Neural cell (in vitro differentiated cells): ENCODE measurements at regions not wholly inside any gene's neighbourhood (a gene's known extent, or its start where the extent isn't known, plus 50 kb on each side); places are given as distances from the start of the nearest gene placed in this dataset.

Experiments
- H2AFZ ChIP-seq: fragments of 200-600, 300-800 bp; sonication (generic), shearing (Covaris generic); 2 replicates; pipeline ENCODE4 v1.6.0; 2014; ENCODE audit warnings: low read depth, mild to moderate bottlenecking, antibody characterized with exemption, low read length, moderate library complexity
- H3F3A ChIP-seq: fragments of 200-600 bp; shearing (Covaris generic); 2 replicates; pipeline ENCODE4 v1.6.1; 2016; ENCODE audit warnings: mild to moderate bottlenecking, moderate library complexity, mixed read lengths, antibody characterized with exemption, low read length; ENCODE audit not compliant: insufficient read depth, poor library complexity, severe bottlenecking
- H3K27ac ChIP-seq: fragments of 200-600, 300-800 bp; sonication (generic), shearing (Covaris generic); 2 replicates; pipeline ENCODE4 v1.5.1; 2014; ENCODE audit warnings: mild to moderate bottlenecking, low read length, moderate library complexity
- H3K27me3 ChIP-seq: fragments of 300-800, 200-600 bp; sonication (generic), shearing (Covaris generic); 2 replicates; pipeline ENCODE4 v1.6.0; 2014; ENCODE audit warnings: mild to moderate bottlenecking, low read depth, low read length, moderate library complexity; ENCODE audit not compliant: insufficient read depth
- H3K36me3 ChIP-seq: fragments of 300-800, 200-600 bp; sonication (generic), shearing (Covaris generic); 2 replicates; pipeline ENCODE4 v1.5.1; 2014; ENCODE audit warnings: mild to moderate bottlenecking, antibody characterized with exemption, low read length, moderate library complexity; ENCODE audit not compliant: insufficient read depth
- H3K4me2 ChIP-seq: fragments of 300-800, 200-600 bp; sonication (generic), shearing (Covaris generic); 2 replicates; pipeline ENCODE4 v1.6.0; 2014; ENCODE audit warnings: mild to moderate bottlenecking, low read length
- H3K4me3 ChIP-seq: fragments of 300-800, 200-600 bp; sonication (generic), shearing (Covaris generic); 2 replicates; pipeline ENCODE4 v1.5.1; 2014; ENCODE audit warnings: mild to moderate bottlenecking, low read length, moderate library complexity
- H3K79me2 ChIP-seq: fragments of 200-600 bp; shearing (Covaris generic); replicated peaks from 2 replicates; pipeline ENCODE4 v1.6.0; 2014; ENCODE audit warnings: mild to moderate bottlenecking, low read length, moderate library complexity; ENCODE audit not compliant: insufficient read depth
- H3K9ac ChIP-seq: fragments of 300-800, 200-600 bp; sonication (generic), shearing (Covaris generic); 2 replicates; pipeline ENCODE4 v1.6.1; 2016; ENCODE audit warnings: mild to moderate bottlenecking, low read length, mixed read lengths
- H3K9me2 ChIP-seq: fragments of 200-600 bp; shearing (Covaris generic); 2 replicates; pipeline ENCODE4 v1.6.1; 2016; ENCODE audit warnings: mild to moderate bottlenecking, low read length, mixed read lengths; ENCODE audit not compliant: insufficient read depth
- H3K9me3 ChIP-seq: fragments of 200-600, 300-800 bp; sonication (generic), shearing (Covaris generic); 2 replicates; pipeline ENCODE4 v1.6.1; 2016; ENCODE audit warnings: mild to moderate bottlenecking, mixed run types, low read length, moderate library complexity, mixed read lengths
- H4K20me1 ChIP-seq: fragments of 200-600 bp; shearing (Covaris generic); 2 replicates; pipeline ENCODE4 v1.6.1; 2016; ENCODE audit warnings: mild to moderate bottlenecking, mixed run types; ENCODE audit not compliant: insufficient read depth
- CTCF ChIP-seq: fragments of 450-650 bp; IDR thresholded peaks from 2 replicates; pipeline ENCODE4 v1.5.1; 2014; ENCODE audit warnings: antibody characterized with exemption, mild to moderate bottlenecking, moderate library complexity; ENCODE audit not compliant: poor library complexity, severe bottlenecking
- EP300 ChIP-seq: fragments of 450-650 bp; conservative IDR thresholded peaks from 2 replicates; pipeline ENCODE4 v1.6.1; 2014; ENCODE audit warnings: antibody characterized with exemption, mild to moderate bottlenecking, moderate library complexity; ENCODE audit not compliant: poor library complexity, severe bottlenecking
- EZH2 ChIP-seq: fragments of 200-600, 300-800 bp; shearing (Covaris generic), sonication (generic); IDR thresholded peaks from 2 replicates; pipeline ENCODE4 v1.6.1; 2014; ENCODE audit warnings: antibody characterized with exemption, low read length, borderline replicate concordance, mild to moderate bottlenecking; ENCODE audit not compliant: insufficient read depth, poor library complexity, severe bottlenecking
- MXI1 ChIP-seq: fragments of 450-650 bp; conservative IDR thresholded peaks from 2 replicates; pipeline ENCODE4 v1.6.1; 2014; ENCODE audit warnings: antibody characterized with exemption, mild to moderate bottlenecking; ENCODE audit not compliant: poor library complexity, severe bottlenecking
- POLR2AphosphoS5 ChIP-seq: IDR thresholded peaks from 2 replicates; pipeline ENCODE4 v1.6.1; 2012
- RAD21 ChIP-seq: fragments of 450-650 bp; conservative IDR thresholded peaks from 2 replicates; pipeline ENCODE4 v1.6.1; 2014; ENCODE audit warnings: antibody characterized with exemption, mild to moderate bottlenecking, moderate library complexity
- REST ChIP-seq: IDR thresholded peaks from 2 replicates; pipeline ENCODE4 v1.6.1; 2012; ENCODE audit warnings: borderline replicate concordance
- SMC3 ChIP-seq: fragments of 450-650 bp; conservative IDR thresholded peaks from 2 replicates; pipeline ENCODE4 v1.6.1; 2014; ENCODE audit warnings: antibody characterized with exemption, mild to moderate bottlenecking, moderate library complexity; ENCODE audit not compliant: poor library complexity
- TAF1 ChIP-seq: IDR thresholded peaks from 2 replicates; pipeline ENCODE4 v1.6.1; 2012; ENCODE audit warnings: low read depth

GRCh38 chr5:160904591-160904990 lies 52.6 kb upstream of the ATP10B start:
- H3K27ac ChIP-seq = no peak overlapping the region
- no peak overlapping the region for H3K4me2 ChIP-seq
- no peaks in the 10 kb centered on the region for H4K20me1 ChIP-seq
- no peaks in the 10 kb centered on the region for H3K36me3 ChIP-seq
- H2AFZ ChIP-seq = no peak overlapping the region
- H3K79me2 ChIP-seq = no peaks in the 10 kb centered on the region
- H3K9me3 ChIP-seq = no peaks in the 10 kb centered on the region
- no peak overlapping the region for H3K4me3 ChIP-seq
- H3K27me3 ChIP-seq = no peaks in the 10 kb centered on the region
- H3K9me2 ChIP-seq = no peaks in the 10 kb centered on the region
- no peak for TF ChIP-seq POLR2AphosphoS5
- TF ChIP-seq MXI1 = no peak
- TF ChIP-seq EZH2 = no peak
- no peak for TF ChIP-seq RAD21
- no peak for TF ChIP-seq REST
- TF ChIP-seq EP300 = no peak
- no peak for TF ChIP-seq TAF1
- TF ChIP-seq SMC3 = no peak
- TF ChIP-seq CTCF = no peak
- H3F3A ChIP-seq = no peaks in the 10 kb centered on the region
- no peak overlapping the region for H3K9ac ChIP-seq

- Histone ChIP-seq H3K4me3 (no peak overlapping the region), H3K9ac (no peak overlapping the region), H3K9me3 (no peaks in the 10 kb centered on the region), H3F3A (no peaks in the 10 kb centered on the region), H2AFZ (no peak overlapping the region), H3K9me2 (no peaks in the 10 kb centered on the region), H3K36me3 (no peaks in the 10 kb centered on the region), H4K20me1 (no peaks in the 10 kb centered on the region), H3K4me2 (no peak overlapping the region), H3K79me2 (no peaks in the 10 kb centered on the region), H3K27me3 (no peaks in the 10 kb centered on the region), H3K27ac (no peak overlapping the region)
- no peak for TF ChIP-seq POLR2AphosphoS5
- no peak for TF ChIP-seq CTCF
- no peak for TF ChIP-seq TAF1
- TF ChIP-seq EP300 = no peak
- no peak for TF ChIP-seq SMC3
- TF ChIP-seq REST = no peak
- no peak for TF ChIP-seq MXI1
- TF ChIP-seq EZH2 = no peak
- no peak for TF ChIP-seq RAD21
Observed at GRCh38 chr5:160903551-160903950, 51.5 kb upstream of the ATP10B start.
